HG03280 (cell line): ENCODE measurements at regions not wholly inside any gene's neighbourhood (a gene's known extent, or its start where the extent isn't known, plus 50 kb on each side); places are given as distances from the start of the nearest gene placed in this dataset.
A peak's percentile ranks its signal among the peaks of the same experiment; 100 is the strongest.
"Not testable (repeated sequence)": the region's sequence is repeated elsewhere in the genome, so short reads cannot be mapped to it uniquely, and the experiment has no call there.

Experiments
- ATAC-seq: cut with Tn5 transposase; IDR thresholded peaks from one replicate; pipeline ENCODE4 v1.9.1; 2021; ENCODE audit warnings: mild to moderate bottlenecking, moderate library complexity; ENCODE audit not compliant: unreplicated experiment

GRCh38 chr1:221867003-221867402, 125.1 kb upstream of the DUSP10 start:
- no peak for ATAC-seq

- no peak for ATAC-seq
Observed at GRCh38 chr1:221865808-221866207, 123.9 kb upstream of the DUSP10 start.

- no peak for ATAC-seq
Observed at GRCh38 chr1:221863635-221864034, 121.7 kb upstream of the DUSP10 start.

GRCh38 chr1:221862971-221863370, 121.1 kb upstream of the DUSP10 start:
- ATAC-seq = no peak

GRCh38 chr1:221858818-221859611, 117.1 kb upstream of the DUSP10 start:
- no peak for ATAC-seq

GRCh38 chr1:221857094-221857444, 115.2 kb upstream of the DUSP10 start:
- ATAC-seq = not testable (repeated sequence)

GRCh38 chr1:221856228-221857093, 114.6 kb upstream of the DUSP10 start:
- no peak for ATAC-seq

- no peak for ATAC-seq
Observed at GRCh38 chr1:221855156-221855555, 113.3 kb upstream of the DUSP10 start.

- ATAC-seq = no peak
Observed at GRCh38 chr1:221851336-221851735, 109.4 kb upstream of the DUSP10 start.

GRCh38 chr1:221850470-221851187, 108.7 kb upstream of the DUSP10 start:
- ATAC-seq = no peak

GRCh38 chr1:221849897-221850296, 108.0 kb upstream of the DUSP10 start:
- no peak for ATAC-seq

- no peak for ATAC-seq
Observed at GRCh38 chr1:221849110-221849509, 107.2 kb upstream of the DUSP10 start.

- no peak for ATAC-seq
Observed at GRCh38 chr1:221847676-221848075, 105.8 kb upstream of the DUSP10 start.

GRCh38 chr1:221845650-221846371, 103.9 kb upstream of the DUSP10 start:
- no peak for ATAC-seq

GRCh38 chr1:221841983-221842335, 100.1 kb upstream of the DUSP10 start:
- ATAC-seq = no peak

GRCh38 chr1:221841251-221841982, 99.5 kb upstream of the DUSP10 start:
- no peak for ATAC-seq

- ATAC-seq = no peak
Observed at GRCh38 chr1:221840511-221841243, 98.8 kb upstream of the DUSP10 start.

- peak; percentile 90 for ATAC-seq
Observed at GRCh38 chr1:221839782-221840395, 98.0 kb upstream of the DUSP10 start.

GRCh38 chr1:221839321-221839720, 97.4 kb upstream of the DUSP10 start:
- peak; percentile 9 for ATAC-seq
